ENCODE measurements at regions not wholly inside any gene's neighbourhood (a gene's known extent, or its start where the extent isn't known, plus 50 kb on each side); places are given as distances from the start of the nearest gene placed in this dataset.

GRCh38 chr12:67524861-67525616 lies 123.5 kb upstream of the DYRK2 start:
- Histone ChIP-seq H3K18ac (ENCODE audit: low read depth, low read length) (no peak overlapping the region), H3K9me3 (ENCODE audit: control insufficient read depth, insufficient read depth, low read length) (no peaks in the 10 kb centered on the region), H4K8ac (ENCODE audit: low read depth in 2 of 2, low read length in 2 of 2) (no peak overlapping the region), H3K4me1 (ENCODE audit: control insufficient read depth, insufficient read depth, low read length) (no peaks in the 10 kb centered on the region), H3K36me3 (ENCODE audit: control insufficient read depth, insufficient read depth, low read length) (no peaks in the 10 kb centered on the region), H3K9ac (ENCODE audit: low read depth, low read length) (no peak overlapping the region), H2BK120ac (ENCODE audit: low read depth, low read length) (no peak overlapping the region), H2BK20ac (ENCODE audit: low read depth, low read length) (no peak overlapping the region), H3K4me2 (ENCODE audit: low read depth, low read length) (no peak overlapping the region), H3K27ac (ENCODE audit: insufficient read depth, low read length) (no peak overlapping the region), H2BK5ac (ENCODE audit: low read depth, low read length, poor library complexity, severe bottlenecking) (no peak overlapping the region), H3K23ac (ENCODE audit: low read depth, low read length) (no peak overlapping the region), H3K79me1 (ENCODE audit: low read depth in 1 of 2, low read length in 2 of 2) (no peaks in the 10 kb centered on the region), H2AFZ (replicated peaks; ENCODE audit: low read length, poor library complexity) (no peak overlapping the region), H3K56ac (ENCODE audit: extremely low read depth, insufficient read depth, low read length) (no peak overlapping the region), H3K4ac (ENCODE audit: low read depth, low read length) (no peak overlapping the region), H3K9me1 (ENCODE audit: insufficient read depth, low read length) (peaks cover 3% of the 10 kb centered on the region; the same call in 1 of the 2 replicates), H2AK9ac (replicated peaks; ENCODE audit: low read depth, low read length, poor library complexity) (peak overlapping the region; percentile 78), H4K20me1 (ENCODE audit: insufficient read depth, low read length) (no peaks in the 10 kb centered on the region), H3K4me3 (ENCODE audit: insufficient read depth, low read depth, low read length) (no peak overlapping the region), H4K5ac (ENCODE audit: low read depth, low read length) (no peak overlapping the region), H2BK15ac (ENCODE audit: low read depth, low read length) (no peak overlapping the region), H3K27me3 (ENCODE audit: control insufficient read depth, insufficient read depth, low read length) (peaks cover 9% of the 10 kb centered on the region), H2AK5ac (ENCODE audit: low read depth, low read length) (no peak overlapping the region), H4K91ac (ENCODE audit: insufficient read depth, low read depth, low read length) (no peak overlapping the region), H3K14ac (replicated peaks; ENCODE audit: low read depth, low read length) (no peak overlapping the region)
- dilution Hi-C loops (cut with HindIII; ENCODE audit: low sequenced_read_pairs, unreplicated experiment): no loop called here
- ATAC-seq (ENCODE audit: low read depth) (no peak), DNase-seq (no peak)
- intact Hi-C loops (cut with micrococcal nuclease): no loop called here
- POLR2A ChIA-PET (ENCODE audit: unreplicated experiment): no interaction called here
- in situ Hi-C loops (cut with MboI; ENCODE audit: low sequenced_read_pairs): no loop called here
- no peak for TF ChIP-seq MAFK (IDR thresholded peaks at IDR 0.05; ENCODE audit: low read depth, low read length)
- TF ChIP-seq CTCF (conservative IDR thresholded peaks at IDR 0.05; ENCODE audit: low read depth, low read length): no peak
- TF ChIP-seq NFE2L2 (IDR thresholded peaks at IDR 0.05; ENCODE audit: low read depth, low read length): no peak
- no peak for TF ChIP-seq CEBPB (IDR thresholded peaks at IDR 0.05; ENCODE audit: low read depth, low read length)
- TF ChIP-seq CHD1 (IDR thresholded peaks at IDR 0.05; ENCODE audit: low read depth, low read length): no peak
- 50% methylated on average over 2 of the region's 11 CpGs; no CpG with 5 or more reads in 1 of the 2 experiments for WGBS, 2 experiments (ENCODE audit: extremely low coverage in 2 of 2, insufficient read length in 1 of 2)
- CTCF ChIA-PET: interaction anchor here (0.6 kb wide), 1 partner anchor 431 kb away, joined by 4 read pairs; no protein-coding TSS in a partner anchor
- no TSS peak for BruUV-seq (replicated peaks)
